ENCODE measurements at regions not wholly inside any gene's neighbourhood (a gene's known extent, or its start where the extent isn't known, plus 50 kb on each side); places are given as distances from the start of the nearest gene placed in this dataset.
"Not testable (repeated sequence)": the region's sequence is repeated elsewhere in the genome, so short reads cannot be mapped to it uniquely, and the experiment has no call there.

DNA sequence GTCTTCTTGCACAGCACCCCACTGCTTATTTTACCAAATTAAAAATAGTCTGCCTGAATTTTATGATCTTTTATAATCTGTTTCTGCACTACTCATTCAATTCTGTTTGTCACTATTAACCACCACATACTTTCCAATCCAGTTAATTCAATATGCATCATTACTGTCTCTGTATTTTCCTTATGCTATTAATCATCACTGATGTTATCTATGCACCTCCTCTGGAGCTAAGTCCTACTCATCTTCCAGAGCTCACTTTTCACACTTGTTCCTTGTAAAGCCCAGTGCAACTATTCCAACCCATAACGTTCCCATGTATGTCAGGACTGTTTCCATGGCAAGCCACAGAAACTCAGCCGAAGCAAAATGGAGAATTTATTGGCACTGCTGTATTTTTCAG, 713.6 kb downstream of the PLCL1 start:
- H4K20me1 ChIP-seq (ENCODE audit: insufficient read depth, low read length) = no peaks in the 10 kb centered on the region
- TF ChIP-seq EZH2phosphoT487 (IDR thresholded peaks at IDR 0.05; ENCODE audit: low read depth) = no peak
- H3K27ac ChIP-seq (ENCODE audit: low read length) = no peak overlapping the region
- no peak overlapping the region for H3K4me2 ChIP-seq (ENCODE audit: low read length)
- no peaks in the 10 kb centered on the region for H3K36me3 ChIP-seq (replicated peaks; ENCODE audit: low read depth, low read length)
- no peaks in the 10 kb centered on the region for H3K27me3 ChIP-seq (ENCODE audit: low read depth, low read length)
- no peaks in the 10 kb centered on the region for H3K4me1 ChIP-seq (ENCODE audit: low read length)
- no peak overlapping the region for H3K4me3 ChIP-seq (ENCODE audit: low read length)
- no peak overlapping the region for H2AFZ ChIP-seq (ENCODE audit: low read depth, low read length)
- no peaks in the 10 kb centered on the region for H3K79me2 ChIP-seq (ENCODE audit: low read length)
- H3K9me3 ChIP-seq (ENCODE audit: insufficient read depth, low read length) = no peaks in the 10 kb centered on the region
- H3K9ac ChIP-seq (ENCODE audit: low read length) = no peak overlapping the region

DNA sequence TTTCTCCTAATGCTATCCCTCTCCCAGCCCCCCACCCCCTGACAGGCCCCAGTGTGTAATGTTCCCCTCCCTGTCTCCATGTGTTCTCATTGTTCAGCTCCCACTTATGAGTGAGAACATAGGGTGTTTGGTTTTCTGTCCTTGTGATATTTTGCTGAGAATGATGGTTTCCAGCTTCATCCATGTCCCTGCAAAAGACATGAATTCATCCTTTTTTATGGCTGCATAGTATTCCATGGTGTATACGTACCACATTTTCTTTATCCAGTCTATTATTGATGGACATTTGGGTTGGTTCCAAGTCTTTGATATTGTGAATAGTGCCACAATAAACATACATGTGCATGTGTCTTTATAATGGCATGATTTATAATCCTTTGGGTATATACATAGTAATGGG, 704.2 kb downstream of the PLCL1 start:
- not testable (repeated sequence) for H3K9me3 ChIP-seq (ENCODE audit: insufficient read depth, low read length); H3K27ac ChIP-seq (ENCODE audit: low read length); H3K4me1 ChIP-seq (ENCODE audit: low read length); H4K20me1 ChIP-seq (ENCODE audit: insufficient read depth, low read length); H3K79me2 ChIP-seq (ENCODE audit: low read length); H3K36me3 ChIP-seq (replicated peaks; ENCODE audit: low read depth, low read length); H3K9ac ChIP-seq (ENCODE audit: low read length); H3K4me3 ChIP-seq (ENCODE audit: low read length); H2AFZ ChIP-seq (ENCODE audit: low read depth, low read length); H3K4me2 ChIP-seq (ENCODE audit: low read length); H3K27me3 ChIP-seq (ENCODE audit: low read depth, low read length)

DNA sequence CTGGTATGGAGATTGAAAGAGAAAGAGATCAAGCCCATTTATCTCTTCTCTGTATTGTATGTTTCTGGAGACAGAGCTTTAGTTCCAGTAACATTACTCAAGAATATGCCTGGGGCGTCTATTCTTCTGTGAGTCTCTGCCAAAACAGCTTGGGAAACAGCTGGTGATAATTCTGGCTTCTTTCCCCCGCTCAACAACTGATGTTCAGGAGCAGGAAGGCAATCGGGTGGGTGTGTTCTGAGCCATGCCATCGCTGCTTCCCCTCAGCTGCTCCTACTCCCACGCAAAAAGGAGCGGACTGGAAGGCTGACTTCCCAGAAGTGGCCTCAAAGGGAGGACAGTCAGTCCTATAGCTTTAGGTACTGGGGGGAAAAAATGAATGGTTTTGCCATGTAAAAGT, 695.1 kb downstream of the PLCL1 start:
- H2AFZ ChIP-seq (ENCODE audit: low read depth, low read length) = no peak overlapping the region
- no peak overlapping the region for H3K9ac ChIP-seq (ENCODE audit: low read length)
- no peaks in the 10 kb centered on the region for H3K27me3 ChIP-seq (ENCODE audit: low read depth, low read length)
- no peak overlapping the region for H3K4me2 ChIP-seq (ENCODE audit: low read length)
- H3K36me3 ChIP-seq (replicated peaks; ENCODE audit: low read depth, low read length) = no peaks in the 10 kb centered on the region
- TF ChIP-seq EZH2phosphoT487 (IDR thresholded peaks at IDR 0.05; ENCODE audit: low read depth) = no peak
- TF ChIP-seq, protein P1, sequence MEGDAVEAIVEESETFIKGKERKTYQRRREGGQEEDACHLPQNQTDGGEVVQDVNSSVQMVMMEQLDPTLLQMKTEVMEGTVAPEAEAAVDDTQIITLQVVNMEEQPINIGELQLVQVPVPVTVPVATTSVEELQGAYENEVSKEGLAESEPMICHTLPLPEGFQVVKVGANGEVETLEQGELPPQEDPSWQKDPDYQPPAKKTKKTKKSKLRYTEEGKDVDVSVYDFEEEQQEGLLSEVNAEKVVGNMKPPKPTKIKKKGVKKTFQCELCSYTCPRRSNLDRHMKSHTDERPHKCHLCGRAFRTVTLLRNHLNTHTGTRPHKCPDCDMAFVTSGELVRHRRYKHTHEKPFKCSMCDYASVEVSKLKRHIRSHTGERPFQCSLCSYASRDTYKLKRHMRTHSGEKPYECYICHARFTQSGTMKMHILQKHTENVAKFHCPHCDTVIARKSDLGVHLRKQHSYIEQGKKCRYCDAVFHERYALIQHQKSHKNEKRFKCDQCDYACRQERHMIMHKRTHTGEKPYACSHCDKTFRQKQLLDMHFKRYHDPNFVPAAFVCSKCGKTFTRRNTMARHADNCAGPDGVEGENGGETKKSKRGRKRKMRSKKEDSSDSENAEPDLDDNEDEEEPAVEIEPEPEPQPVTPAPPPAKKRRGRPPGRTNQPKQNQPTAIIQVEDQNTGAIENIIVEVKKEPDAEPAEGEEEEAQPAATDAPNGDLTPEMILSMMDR (IDR thresholded peaks at IDR 0.05; ENCODE audit: low read depth, low read length) = no peak
- H3K4me1 ChIP-seq (ENCODE audit: low read length) = no peaks in the 10 kb centered on the region
- no peaks in the 10 kb centered on the region for H4K20me1 ChIP-seq (ENCODE audit: insufficient read depth, low read length)
- H3K79me2 ChIP-seq (ENCODE audit: low read length) = no peaks in the 10 kb centered on the region
- no peak overlapping the region for H3K4me3 ChIP-seq (ENCODE audit: low read length)
- H3K9me3 ChIP-seq (ENCODE audit: insufficient read depth, low read length) = no peaks in the 10 kb centered on the region
- no peak overlapping the region for H3K27ac ChIP-seq (ENCODE audit: low read length)

DNA sequence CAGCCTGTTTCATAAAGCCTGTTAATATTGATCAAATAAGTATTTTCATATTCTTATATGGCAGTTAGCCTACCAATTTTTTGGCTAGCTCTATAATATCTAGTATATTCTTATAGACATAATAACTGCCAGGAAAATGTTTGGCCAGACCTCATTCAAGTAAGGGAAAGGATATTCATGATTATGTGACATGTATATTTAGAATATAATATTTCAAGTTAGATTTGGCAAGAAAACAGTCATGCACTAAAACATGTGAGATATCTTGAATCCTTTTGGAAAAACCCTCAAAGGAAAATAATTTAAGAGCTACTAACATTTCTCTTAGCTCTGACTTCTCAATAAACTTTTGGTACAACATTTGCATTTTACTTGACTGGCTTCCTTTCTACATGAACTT, 694.1 kb downstream of the PLCL1 start:
- H3K27ac ChIP-seq (ENCODE audit: low read length) = no peak overlapping the region
- H4K20me1 ChIP-seq (ENCODE audit: insufficient read depth, low read length) = no peaks in the 10 kb centered on the region
- no peaks in the 10 kb centered on the region for H3K9me3 ChIP-seq (ENCODE audit: insufficient read depth, low read length)
- no peak overlapping the region for H3K4me3 ChIP-seq (ENCODE audit: low read length)
- H3K4me1 ChIP-seq (ENCODE audit: low read length) = no peaks in the 10 kb centered on the region
- no peaks in the 10 kb centered on the region for H3K79me2 ChIP-seq (ENCODE audit: low read length)
- H3K9ac ChIP-seq (ENCODE audit: low read length) = no peak overlapping the region
- no peak for TF ChIP-seq EZH2phosphoT487 (IDR thresholded peaks at IDR 0.05; ENCODE audit: low read depth)
- TF ChIP-seq, protein P1 (IDR thresholded peaks at IDR 0.05; ENCODE audit: low read depth, low read length) = no peak
- H3K36me3 ChIP-seq (replicated peaks; ENCODE audit: low read depth, low read length) = no peaks in the 10 kb centered on the region
- no peaks in the 10 kb centered on the region for H3K27me3 ChIP-seq (ENCODE audit: low read depth, low read length)
- H2AFZ ChIP-seq (ENCODE audit: low read depth, low read length) = no peak overlapping the region
- no peak overlapping the region for H3K4me2 ChIP-seq (ENCODE audit: low read length)

DNA sequence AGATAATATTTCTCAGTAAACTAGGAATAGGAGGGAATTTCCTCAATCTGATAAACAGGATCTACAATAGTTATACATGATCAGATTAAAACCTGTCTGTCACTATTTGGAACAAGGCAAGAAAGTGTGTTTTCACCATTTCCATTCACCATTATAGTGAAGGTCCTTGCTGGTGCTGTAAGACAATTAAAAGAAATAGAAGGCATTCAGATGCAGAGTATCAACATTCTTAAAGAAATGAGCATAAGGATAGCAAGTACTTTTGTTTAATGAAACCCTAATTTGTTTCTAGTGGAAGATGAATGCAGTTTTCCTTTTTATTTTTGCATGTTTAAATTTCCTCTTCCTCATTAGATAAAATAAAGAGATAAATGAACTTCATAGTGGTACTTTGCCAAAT, 693.7 kb downstream of the PLCL1 start:
- Histone ChIP-seq H3K4me2 (ENCODE audit: low read length) (no peak overlapping the region), H3K27ac (ENCODE audit: low read length) (no peak overlapping the region), H3K9me3 (ENCODE audit: insufficient read depth, low read length) (no peaks in the 10 kb centered on the region), H2AFZ (ENCODE audit: low read depth, low read length) (no peak overlapping the region), H3K4me3 (ENCODE audit: low read length) (no peak overlapping the region), H3K27me3 (ENCODE audit: low read depth, low read length) (no peaks in the 10 kb centered on the region), H3K79me2 (ENCODE audit: low read length) (no peaks in the 10 kb centered on the region), H3K4me1 (ENCODE audit: low read length) (no peaks in the 10 kb centered on the region), H4K20me1 (ENCODE audit: insufficient read depth, low read length) (no peaks in the 10 kb centered on the region), H3K36me3 (replicated peaks; ENCODE audit: low read depth, low read length) (no peaks in the 10 kb centered on the region), H3K9ac (ENCODE audit: low read length) (no peak overlapping the region)
- TF ChIP-seq, protein P1 (IDR thresholded peaks at IDR 0.05; ENCODE audit: low read depth, low read length) = no peak
- no peak for TF ChIP-seq EZH2phosphoT487 (IDR thresholded peaks at IDR 0.05; ENCODE audit: low read depth)

Measured in OCI-LY3 (cell line).